ENCODE measurements at regions not wholly inside any gene's neighbourhood (a gene's known extent, or its start where the extent isn't known, plus 50 kb on each side); places are given as distances from the start of the nearest gene placed in this dataset.

GRCh38 chr20:23136893-23137745, 51.0 kb upstream of the CD93 start:
- H3K36me3 ChIP-seq (ENCODE audit: control insufficient read depth, insufficient read depth, low read length), result no peaks in the 10 kb centered on the region
- no peak overlapping the region for H3K27ac ChIP-seq
- TF ChIP-seq CTCF (IDR thresholded peaks at IDR 0.05), result no peak

GRCh38 chr20:23135449-23136420, 49.6 kb upstream of the CD93 start:
- H3K27ac ChIP-seq, result no peak overlapping the region
- no peaks in the 10 kb centered on the region for H3K79me2 ChIP-seq

More at GRCh38 chr20:23136893-23137745, 51.0 kb upstream of the CD93 start:
- Histone ChIP-seq H3K9ac (no peak overlapping the region), H2AFZ (no peak overlapping the region), H3K27me3 (ENCODE audit: control insufficient read depth, insufficient read depth, low read length) (no peaks in the 10 kb centered on the region), H3K4me3 (ENCODE audit: low read depth, low read length) (no peak overlapping the region), H3K4me2 (ENCODE audit: low read length) (no peak overlapping the region), H3K79me2 (no peaks in the 10 kb centered on the region), H3K4me1 (no peaks in the 10 kb centered on the region), H3K9me3 (ENCODE audit: control insufficient read depth, low read length) (no peaks in the 10 kb centered on the region)

More at GRCh38 chr20:23135449-23136420, 49.6 kb upstream of the CD93 start:
- Histone ChIP-seq H3K4me3 (ENCODE audit: low read depth, low read length) (no peak overlapping the region), H3K9ac (no peak overlapping the region), H3K9me3 (ENCODE audit: control insufficient read depth, low read length) (no peaks in the 10 kb centered on the region), H3K4me1 (no peaks in the 10 kb centered on the region), H2AFZ (no peak overlapping the region), H3K36me3 (ENCODE audit: control insufficient read depth, insufficient read depth, low read length) (no peaks in the 10 kb centered on the region), H3K27me3 (ENCODE audit: control insufficient read depth, insufficient read depth, low read length) (no peaks in the 10 kb centered on the region), H3K4me2 (ENCODE audit: low read length) (no peak overlapping the region)
- no peak for TF ChIP-seq CTCF (IDR thresholded peaks at IDR 0.05)
